HCT116 (cell line): ENCODE measurements at regions not wholly inside any gene's neighbourhood (a gene's known extent, or its start where the extent isn't known, plus 50 kb on each side); places are given as distances from the start of the nearest gene placed in this dataset.

Experiments
- ATAC-seq: fragments of 200-7000 bp; cut with Tn5 transposase; 2 replicates; pipeline ENCODE4 v1.9.1; 2020; ENCODE audit warnings: mild to moderate bottlenecking, moderate library complexity
- BruUV-seq: library from RNA; stranded (reverse); fragments of 400-500 nt; replicated peaks from 2 replicates; lab custom pipeline; 2021; lab: Mats Ljungman, UMichigan
- CTCF ChIA-PET: fragments of 300-600 bp; sonication (Branson Sonifier 250); formaldehyde crosslinking; loops from one replicate; lab custom pipeline; 2021; ENCODE audit warnings: antibody characterized with exemption; lab: Charles Lee
- POLR2A ChIA-PET: fragments of 300-600, 350-600 bp; sonication (Branson Sonifier 250); formaldehyde crosslinking; loops from one replicate; lab custom pipeline; 2021; ENCODE audit warnings: antibody characterized with exemption; lab: Charles Lee
- RAD21 ChIA-PET, 2 experiments: fragments of 300-600 bp; sonication (Branson Sonifier 250); formaldehyde crosslinking; loops; one replicate each; lab custom pipeline; 2023; ENCODE audit warnings: low total read pairs in 2 of 2; ENCODE audit not compliant: uncharacterized antibody in 2 of 2, unreplicated experiment in 2 of 2, low non-redundant PET in 1 of 2; lab: Charles Lee
- DNase-seq: peaks from one replicate; pipeline ENCODE4 v3.0.0-alpha.2; 2010; ENCODE audit warnings: low read depth, low spot score
- H2AFZ ChIP-seq: fragments of 200-600 bp; shearing (Covaris generic), sonication (generic); 2 replicates; pipeline ENCODE4 v1.6.1; 2017; ENCODE audit warnings: low read depth, mixed run types, mixed read lengths, antibody characterized with exemption, low read length; ENCODE audit not compliant: poor library complexity, severe bottlenecking
- H3K27ac ChIP-seq: 2 replicates; pipeline ENCODE4 v1.5.1; 2012; ENCODE audit warnings: low read depth, low read length
- H3K27me3 ChIP-seq: fragments of 200-600 bp; sonication (generic); 2 replicates; pipeline ENCODE4 v1.6.1; 2016; ENCODE audit warnings: mixed run types, low read length, mixed read lengths; ENCODE audit not compliant: insufficient read depth
- H3K36me3 ChIP-seq, 2 experiments: fragments of 200-500 bp in 1 of 2; fragments of 200-600 bp in 1 of 2; sonication (Bioruptor generic) in 1 of 2; sonication (generic) in 1 of 2; 2 replicates each; pipeline versions ENCODE4 v1.5.1 to v1.6.1; 2014 to 2016; ENCODE audit warnings: low read length in 2 of 2, inconsistent platforms in 1 of 2, mixed read lengths in 1 of 2, mixed run types in 1 of 2; ENCODE audit not compliant: insufficient read depth in 2 of 2, control insufficient read depth in 1 of 2
- H3K4me1 ChIP-seq, 2 experiments: fragments of 200-600 bp in 1 of 2; sonication (generic) in 1 of 2; 2 replicates each; pipeline versions ENCODE4 v1.5.1 to v1.6.1; 2012 to 2017; ENCODE audit warnings: low read length in 2 of 2, inconsistent platforms in 1 of 2, mild to moderate bottlenecking in 1 of 2, mixed read lengths in 1 of 2, mixed run types in 1 of 2, moderate library complexity in 1 of 2; ENCODE audit not compliant: insufficient read depth in 2 of 2, control insufficient read depth in 1 of 2
- H3K4me2 ChIP-seq: fragments of 200-600 bp; sonication (generic); 2 replicates; pipeline ENCODE4 v1.6.1; 2017; ENCODE audit warnings: mixed run types, low read length, mixed read lengths
- H3K4me3 ChIP-seq, 2 experiments: fragments of 200-600 bp in 1 of 2; sonication (generic) in 1 of 2; replicated peaks in 1 of 2; 2 replicates each; pipeline ENCODE4 v1.5.1; 2011 to 2016; ENCODE audit warnings: low read length in 2 of 2, control low read depth in 1 of 2, low read depth in 1 of 2, mild to moderate bottlenecking in 1 of 2, mixed read lengths in 1 of 2, mixed run types in 1 of 2
- H3K79me2 ChIP-seq: fragments of 200-600 bp; sonication (generic); 2 replicates; pipeline ENCODE4 v1.6.1; 2017; ENCODE audit warnings: mild to moderate bottlenecking, mixed run types, low read length, moderate library complexity, mixed read lengths; ENCODE audit not compliant: insufficient read depth
- H3K9ac ChIP-seq: fragments of 200-600 bp; sonication (generic); 2 replicates; pipeline ENCODE4 v1.6.1; 2016; ENCODE audit warnings: low read length, mixed read lengths
- H3K9me2 ChIP-seq: fragments of 200-600 bp; sonication (generic), shearing (Covaris generic); 2 replicates; pipeline ENCODE4 v1.6.1; 2017; ENCODE audit warnings: mixed run types, mild to moderate bottlenecking, moderate library complexity; ENCODE audit not compliant: insufficient read depth
- H3K9me3 ChIP-seq, 2 experiments: fragments of 200-500 bp in 1 of 2; fragments of 200-600 bp in 1 of 2; sonication (Bioruptor generic) in 1 of 2; sonication (generic) in 1 of 2; 2 replicates each; pipeline ENCODE4 v1.6.1; 2014 to 2017; ENCODE audit warnings: low read length in 2 of 2, mixed read lengths in 2 of 2, inconsistent platforms in 1 of 2, low read depth in 1 of 2, mild to moderate bottlenecking in 1 of 2, mixed run types in 1 of 2, moderate library complexity in 1 of 2; ENCODE audit not compliant: control insufficient read depth in 1 of 2, insufficient read depth in 1 of 2
- H4K20me1 ChIP-seq: fragments of 200-600 bp; sonication (generic), shearing (Covaris generic); 2 replicates; pipeline ENCODE4 v1.6.1; 2017; ENCODE audit warnings: mixed run types, mild to moderate bottlenecking, moderate library complexity; ENCODE audit not compliant: insufficient read depth
- ATF3 ChIP-seq: IDR thresholded peaks from 2 replicates; pipeline ENCODE4 v1.6.1; 2012
- CBX3 ChIP-seq: IDR thresholded peaks from 2 replicates; pipeline ENCODE4 v1.6.1; 2012; ENCODE audit warnings: low read depth
- CEBPB ChIP-seq: IDR thresholded peaks from 2 replicates; pipeline ENCODE4 v1.6.1; 2012; ENCODE audit warnings: low read depth
- CTCF ChIP-seq, 3 experiments: fragments of 200-600 bp in 1 of 3; sonication (generic) in 1 of 3; IDR thresholded peaks in 2 of 3; conservative IDR thresholded peaks in 1 of 3; 2 replicates each; pipeline ENCODE4 v1.5.1; 2012 to 2017; ENCODE audit warnings: low read depth in 2 of 3, low read length in 2 of 3, antibody characterized with exemption in 1 of 3, borderline replicate concordance in 1 of 3, control low read depth in 1 of 3, mild to moderate bottlenecking in 1 of 3, mixed read lengths in 1 of 3, mixed run types in 1 of 3, moderate library complexity in 1 of 3; ENCODE audit not compliant: insufficient read depth in 1 of 3
- EGR1 ChIP-seq: IDR thresholded peaks from 2 replicates; pipeline ENCODE4 v1.6.1; 2012; ENCODE audit warnings: low read depth
- ELF1 ChIP-seq: IDR thresholded peaks from 2 replicates; pipeline ENCODE4 v1.6.1; 2012; ENCODE audit warnings: low read depth, borderline replicate concordance
- EZH2 ChIP-seq: fragments of 200-600 bp; sonication (generic); IDR thresholded peaks from 2 replicates; pipeline ENCODE4 v1.6.1; 2017; ENCODE audit warnings: antibody characterized with exemption, mixed run types
- EZH2phosphoT487 ChIP-seq: fragments of 200-600 bp; IDR thresholded peaks from 2 replicates; pipeline ENCODE4 v1.6.1; 2018; ENCODE audit warnings: antibody characterized with exemption, borderline replicate concordance
- FOSL1 ChIP-seq: IDR thresholded peaks from 2 replicates; pipeline ENCODE4 v1.6.1; 2012; ENCODE audit warnings: low read depth
- JUND ChIP-seq: IDR thresholded peaks from 2 replicates; pipeline ENCODE4 v1.6.1; 2012
- MAX ChIP-seq: IDR thresholded peaks from 2 replicates; pipeline ENCODE4 v1.6.1; 2012
- POLR2A ChIP-seq: IDR thresholded peaks from 2 replicates; pipeline ENCODE4 v1.7.0; 2011; ENCODE audit warnings: borderline replicate concordance; ENCODE audit not compliant: insufficient read depth, insufficient read length; ENCODE audit errors: extremely low read depth
- POLR2AphosphoS5 ChIP-seq: IDR thresholded peaks from 2 replicates; pipeline ENCODE4 v1.6.1; 2011; ENCODE audit warnings: mild to moderate bottlenecking, low read depth, low read length, moderate library complexity
- RAD21 ChIP-seq: IDR thresholded peaks from 2 replicates; pipeline ENCODE4 v1.6.1; 2012; ENCODE audit warnings: low read depth, mild to moderate bottlenecking
- REST ChIP-seq: IDR thresholded peaks from 2 replicates; pipeline ENCODE4 v1.6.1; 2012; ENCODE audit warnings: low read depth
- SP1 ChIP-seq: IDR thresholded peaks from 2 replicates; pipeline ENCODE4 v1.6.1; 2012; ENCODE audit warnings: low read depth
- SRF ChIP-seq: IDR thresholded peaks from 2 replicates; pipeline ENCODE4 v1.6.1; 2012; ENCODE audit warnings: low read depth
- TCF7L2 ChIP-seq: IDR thresholded peaks from 2 replicates; pipeline ENCODE4 v1.7.0; 2011; ENCODE audit warnings: borderline replicate concordance, inconsistent platforms; ENCODE audit not compliant: insufficient read depth, insufficient read length; ENCODE audit errors: extremely low read depth
- YY1 ChIP-seq: IDR thresholded peaks from 2 replicates; pipeline ENCODE4 v1.6.1; 2011; ENCODE audit warnings: low read length, low read depth, moderate library complexity, mild to moderate bottlenecking; ENCODE audit not compliant: insufficient replicate concordance; ENCODE audit errors: extremely low read depth
- ZFX ChIP-seq: fragments of 450-650 bp; IDR thresholded peaks from 2 replicates; pipeline ENCODE4 v1.6.1; 2017
- intact Hi-C: fragments of 100-400 bp; cut with micrococcal nuclease; formaldehyde crosslinking; loops from 2 replicates; pipeline ENCODE4 v1.10.0; 2022

- H4K20me1 ChIP-seq, result no peaks in the 10 kb centered on the region
- no peak overlapping the region for H3K27ac ChIP-seq
- no peak for DNase-seq
- ATAC-seq, result no peak
- H3K4me2 ChIP-seq, result no peak overlapping the region
- RAD21 ChIA-PET, result no interaction called here
- no peak overlapping the region for H3K4me3 ChIP-seq
- H2AFZ ChIP-seq, result no peak overlapping the region
- no peaks in the 10 kb centered on the region for H3K9me2 ChIP-seq
- no TSS peak for BruUV-seq
- H3K36me3 ChIP-seq, result no peaks in the 10 kb centered on the region
- H3K79me2 ChIP-seq, result no peaks in the 10 kb centered on the region
- TF ChIP-seq ZFX (no peak), RAD21 (no peak), CBX3 (no peak), POLR2AphosphoS5 (no peak), TCF7L2 (no peak), FOSL1 (no peak), CTCF (IDR thresholded peaks at IDR 0.05 in 2 of 3, conservative IDR thresholded peaks at IDR 0.05 in 1 of 3; ENCODE audit: borderline replicate concordance in 1 of 3, insufficient read depth in 1 of 3, low read depth in 2 of 3, low read length in 2 of 3) (no peak), ELF1 (no peak), SP1 (no peak), POLR2A (no peak), CEBPB (no peak), SRF (no peak), JUND (no peak), ATF3 (no peak), YY1 (no peak), MAX (no peak), EZH2phosphoT487 (no peak), REST (no peak), EGR1 (no peak), EZH2 (no peak)
- TF ChIP-seq, all 23 proteins: peak for 0
- Histone ChIP-seq H3K9ac (no peak overlapping the region), H3K27me3 (no peaks in the 10 kb centered on the region), H3K9me3 (no peaks in the 10 kb centered on the region), H3K4me1 (no peaks in the 10 kb centered on the region)
- POLR2A ChIA-PET, result no interaction called here
- CTCF ChIA-PET, result no interaction called here
- intact Hi-C loops, result no loop called here
Measured at GRCh38 chr5:98530224-98530623, 243.2 kb upstream of the RGMB start.
